H4 (cell line): ENCODE measurements at regions not wholly inside any gene's neighbourhood (a gene's known extent, or its start where the extent isn't known, plus 50 kb on each side); places are given as distances from the start of the nearest gene placed in this dataset.

Experiments
- DNase-seq: peaks from one replicate; pipeline ENCODE4 v3.0.0-alpha.2; 2015; ENCODE audit warnings: low spot score

DNA sequence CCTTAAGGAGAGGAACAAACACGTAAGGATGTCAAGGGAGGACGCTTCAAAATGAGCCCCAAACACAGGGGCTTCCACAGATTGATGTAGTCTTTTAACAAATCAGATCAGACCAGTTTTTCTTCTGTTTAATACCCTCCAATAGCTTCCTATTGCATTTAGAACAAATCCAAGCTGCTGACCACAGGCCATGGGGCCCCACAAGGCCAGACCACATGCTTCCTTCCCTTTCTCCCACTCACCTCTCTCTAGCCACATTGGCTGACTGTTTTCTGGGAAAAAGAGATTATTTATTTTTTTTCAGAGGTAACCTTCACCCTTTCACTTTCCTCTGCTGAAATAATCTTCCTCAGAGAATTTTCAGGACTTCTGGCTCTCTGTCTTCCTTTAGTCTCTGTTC is 380.6 kb downstream of the SIPA1L2 start:
- DNase-seq, result no peak

DNA sequence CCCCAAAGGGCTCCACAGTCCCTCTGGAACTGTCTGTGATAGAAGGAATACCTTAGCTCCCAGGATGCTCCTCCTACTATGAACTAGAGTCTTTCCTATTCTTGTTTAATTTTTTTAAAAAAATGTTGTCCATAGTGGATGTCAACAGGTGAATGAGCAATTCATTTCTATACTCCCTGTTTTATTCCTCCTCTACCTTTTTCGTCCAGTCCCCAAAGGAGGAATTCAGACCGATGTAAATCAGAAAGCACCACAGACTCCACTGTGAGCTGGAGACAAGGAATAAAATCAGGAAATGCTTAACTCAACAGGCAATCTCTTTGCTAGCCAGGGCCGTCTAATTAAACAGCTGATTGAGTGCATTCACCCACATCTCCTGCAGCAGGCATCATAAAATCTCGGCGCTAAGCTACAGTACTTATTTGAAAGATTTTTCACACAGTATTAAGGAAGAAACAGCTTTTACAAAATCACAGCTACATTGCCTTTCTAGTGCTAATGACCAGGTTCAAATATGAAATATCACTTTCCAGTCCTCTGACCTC is 381.6 kb downstream of the SIPA1L2 start:
- no peak for DNase-seq

GRCh38 chr1:232247669-232248068 is 382.3 kb downstream of the SIPA1L2 start:
- no peak for DNase-seq

DNA sequence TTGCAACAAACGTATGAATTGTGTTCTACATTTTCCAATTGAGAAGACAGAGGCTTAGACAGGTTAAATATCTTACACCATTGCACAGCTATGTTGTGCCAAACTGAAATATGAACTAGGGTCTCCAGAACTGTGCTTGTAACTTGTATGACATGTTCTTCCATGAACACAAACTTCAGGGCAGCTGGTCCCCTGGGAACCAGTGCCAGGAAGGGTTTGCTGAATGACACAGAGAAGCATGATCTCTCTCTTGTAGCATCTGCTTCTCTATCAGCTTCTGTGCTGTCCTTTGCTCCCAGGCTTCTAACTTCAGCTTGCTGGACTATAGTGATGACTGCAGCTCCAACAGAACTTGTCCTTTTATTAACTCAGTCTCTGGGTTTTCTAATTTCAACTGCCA is 385.5 kb downstream of the SIPA1L2 start:
- no peak for DNase-seq

DNA sequence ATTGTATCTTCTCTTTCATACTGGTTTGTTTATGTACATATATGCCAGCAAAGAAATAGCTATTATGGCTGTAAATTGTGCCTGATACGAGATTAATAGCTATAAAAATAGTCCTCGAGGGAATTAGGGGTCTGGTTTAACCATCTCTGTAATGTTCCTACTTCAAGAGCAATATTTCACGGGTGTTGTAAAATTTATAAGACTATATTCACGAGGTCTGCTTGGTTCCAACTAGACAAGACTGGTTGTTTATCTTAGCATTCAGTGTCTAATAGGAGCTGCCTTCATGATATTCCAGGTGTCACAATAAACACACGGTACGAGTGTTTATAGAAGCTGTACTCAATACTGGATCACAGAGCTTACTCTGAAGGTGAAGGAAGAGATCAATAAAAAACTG is 389.9 kb downstream of the SIPA1L2 start:
- DNase-seq, result no peak

DNA sequence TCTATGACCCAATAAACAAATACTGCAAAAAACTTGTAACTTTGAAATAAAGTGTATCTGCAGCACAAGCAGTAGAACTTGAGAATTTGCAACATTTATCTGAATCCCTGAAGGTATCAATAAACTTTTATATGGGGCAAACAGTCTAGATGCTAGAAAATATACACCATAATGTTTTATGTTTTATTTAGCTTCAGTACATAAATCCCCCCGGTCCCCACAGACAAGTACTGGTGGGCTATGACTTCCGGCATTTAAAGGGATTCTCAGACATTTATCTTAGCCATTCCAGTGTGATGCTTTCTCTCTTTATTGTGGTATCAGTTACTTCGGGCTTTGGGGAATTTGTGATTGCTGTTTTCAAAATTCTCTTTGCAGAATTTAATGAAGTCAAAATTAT is 390.4 kb downstream of the SIPA1L2 start:
- no peak for DNase-seq

DNA sequence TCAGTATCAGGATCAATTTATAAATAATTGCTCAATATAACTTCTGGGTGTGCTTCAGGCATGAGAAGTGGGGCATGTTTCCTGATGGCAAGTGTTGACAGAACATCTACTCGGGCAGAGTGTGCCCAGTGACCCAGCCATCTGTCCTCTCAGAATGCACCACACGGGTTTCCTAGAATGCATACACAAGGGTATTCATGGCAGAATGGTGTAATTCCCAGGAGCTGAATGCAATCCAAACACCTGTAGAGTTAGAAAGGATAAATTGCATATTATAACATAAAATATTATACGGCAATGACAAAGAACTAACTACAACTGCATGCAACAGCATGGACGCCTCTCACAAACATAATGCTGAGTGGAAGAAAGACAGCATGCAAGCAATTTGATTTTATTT is 391.9 kb downstream of the SIPA1L2 start:
- no peak for DNase-seq

- DNase-seq, result no peak
These were observed 402.6 kb downstream of the SIPA1L2 start for GRCh38 chr1:232227306-232227705.

DNA sequence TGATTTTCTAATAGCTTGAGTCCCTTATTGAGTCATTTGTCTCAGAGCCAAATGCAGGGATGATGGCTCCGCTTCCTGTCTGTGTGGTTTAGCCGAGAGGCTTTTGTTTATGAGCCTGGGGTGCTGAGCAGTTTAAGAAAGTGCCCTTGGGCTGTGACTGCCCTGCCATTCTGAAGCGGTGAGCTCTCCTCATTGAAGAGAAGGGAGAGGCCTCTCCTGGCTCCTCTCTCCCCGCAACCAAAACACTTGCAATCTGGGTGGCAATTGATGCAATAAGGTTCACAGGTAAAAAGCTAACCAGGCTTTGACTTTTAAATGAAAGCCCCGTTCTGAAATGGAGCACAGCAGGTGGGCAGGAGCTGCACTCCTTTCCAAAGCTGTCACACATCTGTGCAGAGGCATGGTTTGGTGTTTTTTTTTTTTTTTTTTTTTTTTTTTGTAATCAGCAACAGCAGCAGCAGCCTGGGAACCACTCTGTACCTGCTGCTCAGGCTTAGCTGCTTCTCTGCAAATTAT is 403.7 kb downstream of the SIPA1L2 start:
- peak; percentile 74 for DNase-seq

GRCh38 chr1:232225336-232226131 is 404.4 kb downstream of the SIPA1L2 start:
- DNase-seq, result no peak

DNA sequence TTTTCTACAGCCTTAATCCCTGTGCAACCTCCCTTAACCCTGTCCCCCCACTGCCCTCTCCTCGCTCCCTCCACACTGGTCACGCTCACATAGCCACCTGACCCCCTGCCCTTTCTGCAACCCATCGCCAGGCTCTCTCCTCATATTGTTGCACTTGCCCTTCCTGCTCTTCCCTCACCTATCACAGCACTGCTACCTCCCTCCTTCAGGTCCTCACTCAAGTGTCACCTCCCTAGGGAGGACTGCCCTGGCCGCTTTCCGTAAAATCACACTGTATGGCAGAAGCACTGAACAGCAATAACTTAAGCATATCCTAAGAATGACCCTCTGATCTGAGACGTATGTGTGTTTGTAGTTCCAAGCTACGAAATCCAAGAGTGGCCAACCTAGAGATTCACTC is 406.0 kb downstream of the SIPA1L2 start:
- no peak for DNase-seq

DNA sequence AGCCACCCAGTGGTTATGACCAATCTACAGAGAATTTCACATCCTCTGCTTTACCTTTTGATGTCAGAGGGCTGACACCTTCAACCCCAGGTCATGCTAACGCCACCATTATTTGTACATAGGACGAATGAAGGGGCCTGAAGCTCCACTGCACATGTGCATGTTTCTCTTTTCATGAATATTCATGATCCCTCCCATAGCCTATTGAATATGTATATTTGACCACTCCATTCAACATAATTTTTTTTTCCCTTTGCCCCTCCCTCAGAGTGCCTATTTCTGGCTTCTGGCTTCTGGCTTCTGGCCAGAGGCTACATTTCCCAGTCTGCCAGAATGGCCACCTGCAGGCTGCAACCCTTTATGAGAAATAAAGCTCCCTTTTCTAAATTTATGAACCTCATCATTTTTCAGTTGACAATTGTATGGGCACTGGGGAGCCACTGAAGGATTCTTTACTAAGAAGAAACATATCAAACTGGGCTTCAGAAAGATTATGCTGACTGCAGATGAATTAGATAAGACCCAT is 406.7 kb downstream of the SIPA1L2 start:
- no peak for DNase-seq

GRCh38 chr1:232222614-232223013 is 407.3 kb downstream of the SIPA1L2 start:
- no peak for DNase-seq

- peak; percentile 58 for DNase-seq
These were observed 408.0 kb downstream of the SIPA1L2 start for GRCh38 chr1:232221802-232222499.

DNA sequence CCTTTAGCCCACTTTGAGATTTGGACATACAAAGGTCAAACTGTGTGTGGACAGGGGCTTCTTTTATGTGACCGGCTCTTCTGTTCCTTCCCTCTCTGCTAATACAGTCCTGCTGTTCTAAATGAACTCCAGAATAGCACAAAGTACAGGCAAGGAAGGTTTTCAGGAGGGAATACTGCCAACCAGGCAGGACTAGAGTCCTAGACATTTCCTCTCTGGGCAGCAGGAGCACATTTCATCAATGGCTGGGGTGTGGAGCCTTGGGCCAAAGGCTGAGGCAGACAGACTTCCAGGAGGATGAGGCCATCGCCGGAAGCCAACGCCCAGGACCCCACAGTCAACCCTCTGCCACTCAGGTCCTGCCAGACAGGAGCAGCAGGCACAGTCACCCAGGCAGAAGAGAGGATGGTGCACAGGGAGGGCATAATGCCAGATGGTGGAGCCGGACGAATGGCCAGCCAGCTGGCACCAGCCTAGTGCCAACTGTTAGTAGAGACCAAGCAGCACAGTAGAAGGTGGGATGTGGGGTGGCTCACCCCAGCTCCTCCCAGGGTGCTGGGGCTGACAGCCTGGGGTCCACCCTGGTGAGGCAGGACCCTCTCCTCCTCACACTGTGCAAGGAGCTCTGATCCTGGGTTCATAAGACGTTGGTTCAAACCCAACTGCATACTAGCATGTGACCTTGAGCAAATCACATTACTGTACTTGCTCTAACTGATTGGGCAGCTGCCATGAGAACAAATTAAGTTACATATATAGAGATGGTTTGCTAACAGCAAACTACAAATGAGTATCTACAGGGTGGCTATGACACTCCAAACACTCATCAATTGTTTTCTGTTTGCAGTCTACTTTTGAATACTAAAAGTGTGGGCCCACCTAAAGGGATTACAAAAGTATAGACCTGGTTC is 410.7 kb downstream of the SIPA1L2 start:
- no peak for DNase-seq

- DNase-seq, result no peak
These were observed 416.0 kb downstream of the SIPA1L2 start for GRCh38 chr1:232213928-232214327.

GRCh38 chr1:232212253-232212652 is 417.7 kb downstream of the SIPA1L2 start:
- DNase-seq, result no peak

GRCh38 chr1:232211149-232211548 is 418.8 kb downstream of the SIPA1L2 start:
- DNase-seq, result no peak

DNA sequence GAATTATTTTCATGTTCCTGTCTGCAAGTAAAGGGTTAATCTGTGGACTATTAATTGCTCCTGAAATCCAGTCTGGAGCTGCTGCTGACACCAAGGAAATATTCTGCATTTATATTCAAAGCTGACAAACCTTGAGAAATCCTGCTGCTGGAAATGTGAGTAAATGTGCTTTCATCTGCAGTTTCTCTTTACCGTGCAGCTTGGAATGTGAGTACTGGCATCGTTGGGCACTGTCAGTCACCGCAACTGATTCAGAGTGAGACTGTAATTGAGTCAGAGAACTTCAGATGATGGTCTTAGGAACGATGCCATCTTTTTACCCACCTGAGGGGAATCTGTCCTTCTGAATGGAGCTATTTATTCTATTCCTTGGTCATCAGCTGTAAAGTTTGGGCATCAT is 420.6 kb downstream of the SIPA1L2 start:
- no peak for DNase-seq

GRCh38 chr1:232207073-232207866 is 422.7 kb downstream of the SIPA1L2 start:
- no peak for DNase-seq

- no peak for DNase-seq
These were observed 425.7 kb downstream of the SIPA1L2 start for GRCh38 chr1:232204269-232204668.
